Kidney epithelial cell (primary cell): ENCODE measurements at regions not wholly inside any gene's neighbourhood (a gene's known extent, or its start where the extent isn't known, plus 50 kb on each side); places are given as distances from the start of the nearest gene placed in this dataset.
A peak's percentile ranks its signal among the peaks of the same experiment; 100 is the strongest.

Experiments used
- DNase-seq: peaks from one replicate; pipeline ENCODE4 v3.0.0-alpha.2; 2010; ENCODE audit warnings: low read depth
- H3K27me3 ChIP-seq: 2 replicates; pipeline ENCODE4 v1.6.0; 2011; ENCODE audit warnings: low read length; ENCODE audit not compliant: control insufficient read depth, insufficient read depth
- H3K36me3 ChIP-seq: 2 replicates; pipeline ENCODE4 v1.5.1; 2011; ENCODE audit warnings: low read length; ENCODE audit not compliant: control insufficient read depth, insufficient read depth
- H3K4me3 ChIP-seq: 2 replicates; pipeline ENCODE4 v1.5.1; 2011; ENCODE audit warnings: low read depth, mild to moderate bottlenecking, control low read depth, low read length
- TF ChIP-seq, protein P1 (sequence below): IDR thresholded peaks from 2 replicates; pipeline ENCODE4 v1.5.1; 2011; ENCODE audit warnings: mild to moderate bottlenecking, moderate library complexity, low read length, control low read depth, inconsistent platforms; ENCODE audit not compliant: insufficient read depth, poor library complexity, severe bottlenecking

DNA sequence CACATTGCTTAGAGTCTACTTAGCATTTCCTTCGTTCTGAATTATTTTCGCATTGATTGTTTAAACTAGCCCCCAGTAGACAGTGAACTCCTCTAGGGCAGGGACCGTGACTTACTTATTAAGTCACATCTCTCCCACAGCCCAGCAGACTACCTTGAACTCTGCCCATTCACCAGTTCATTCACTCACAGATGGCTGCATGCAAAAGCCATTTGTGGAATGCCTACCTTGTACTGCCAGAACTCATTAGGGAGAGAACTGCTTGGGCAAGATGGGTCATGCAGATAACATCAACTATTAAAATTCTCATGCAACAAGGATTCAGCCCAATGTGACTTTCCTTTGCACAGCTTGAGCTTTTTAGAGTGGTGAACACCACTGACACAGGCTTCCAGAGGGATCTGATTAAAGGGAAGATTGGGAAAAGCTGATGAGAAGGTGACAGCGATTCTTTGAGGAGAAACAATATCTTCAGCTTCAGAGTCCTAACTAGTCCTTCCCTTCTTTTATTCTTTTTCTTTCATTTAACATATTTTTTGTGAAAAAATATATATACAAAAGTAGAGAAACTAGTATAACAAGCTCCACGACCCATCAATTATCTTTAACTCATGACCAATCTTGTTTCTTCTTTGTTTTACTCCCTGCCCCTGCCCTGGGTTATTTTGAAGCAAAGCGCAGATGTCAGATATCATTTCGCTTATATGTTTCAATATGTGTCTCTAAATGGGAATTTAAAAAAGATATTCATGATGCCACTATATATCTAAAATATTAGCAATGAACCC, 273.9 kb downstream of the CDC5L start:
- TF ChIP-seq, protein P1, sequence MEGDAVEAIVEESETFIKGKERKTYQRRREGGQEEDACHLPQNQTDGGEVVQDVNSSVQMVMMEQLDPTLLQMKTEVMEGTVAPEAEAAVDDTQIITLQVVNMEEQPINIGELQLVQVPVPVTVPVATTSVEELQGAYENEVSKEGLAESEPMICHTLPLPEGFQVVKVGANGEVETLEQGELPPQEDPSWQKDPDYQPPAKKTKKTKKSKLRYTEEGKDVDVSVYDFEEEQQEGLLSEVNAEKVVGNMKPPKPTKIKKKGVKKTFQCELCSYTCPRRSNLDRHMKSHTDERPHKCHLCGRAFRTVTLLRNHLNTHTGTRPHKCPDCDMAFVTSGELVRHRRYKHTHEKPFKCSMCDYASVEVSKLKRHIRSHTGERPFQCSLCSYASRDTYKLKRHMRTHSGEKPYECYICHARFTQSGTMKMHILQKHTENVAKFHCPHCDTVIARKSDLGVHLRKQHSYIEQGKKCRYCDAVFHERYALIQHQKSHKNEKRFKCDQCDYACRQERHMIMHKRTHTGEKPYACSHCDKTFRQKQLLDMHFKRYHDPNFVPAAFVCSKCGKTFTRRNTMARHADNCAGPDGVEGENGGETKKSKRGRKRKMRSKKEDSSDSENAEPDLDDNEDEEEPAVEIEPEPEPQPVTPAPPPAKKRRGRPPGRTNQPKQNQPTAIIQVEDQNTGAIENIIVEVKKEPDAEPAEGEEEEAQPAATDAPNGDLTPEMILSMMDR: no peak
- Histone ChIP-seq H3K36me3 (no peaks in the 10 kb centered on the region), H3K4me3 (no peak overlapping the region), H3K27me3 (no peaks in the 10 kb centered on the region)
- DNase-seq: peak; percentile 88

DNA sequence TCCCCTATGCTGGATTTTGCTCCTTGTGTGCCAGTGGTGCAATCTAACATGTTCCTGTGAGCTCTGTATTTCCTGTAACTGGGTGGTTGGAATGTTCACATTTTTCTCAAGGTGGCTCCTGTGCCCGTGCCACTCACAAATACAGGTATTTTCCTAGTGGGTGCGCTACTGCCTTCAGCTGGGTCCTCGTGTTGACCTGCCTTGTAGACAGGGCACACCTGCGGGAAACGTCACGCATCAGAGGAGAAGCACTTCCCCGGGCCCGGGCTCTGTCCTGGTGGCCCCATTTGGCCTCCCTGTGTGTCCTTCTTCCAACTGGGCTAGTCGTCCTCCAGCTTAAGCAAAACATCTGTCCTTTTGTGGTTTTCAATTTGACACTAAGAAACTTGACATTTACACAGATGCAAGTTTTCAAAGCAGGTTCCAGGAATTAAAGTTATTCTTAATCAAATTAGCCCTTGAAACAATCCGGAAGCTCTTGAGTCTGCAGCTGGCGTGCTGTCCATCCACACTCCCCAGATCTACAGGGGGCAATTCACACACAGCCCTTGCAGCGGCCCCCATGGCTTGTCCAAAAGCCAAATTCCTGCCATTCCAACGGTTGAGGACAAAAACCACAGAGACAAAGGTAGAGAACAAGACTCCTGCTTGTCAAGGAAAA, 275.1 kb downstream of the CDC5L start:
- no peaks in the 10 kb centered on the region for H3K36me3 ChIP-seq
- H3K27me3 ChIP-seq: no peaks in the 10 kb centered on the region
- no peak overlapping the region for H3K4me3 ChIP-seq
- peak; percentile 77 for DNase-seq
- TF ChIP-seq, protein P1: no peak

DNA sequence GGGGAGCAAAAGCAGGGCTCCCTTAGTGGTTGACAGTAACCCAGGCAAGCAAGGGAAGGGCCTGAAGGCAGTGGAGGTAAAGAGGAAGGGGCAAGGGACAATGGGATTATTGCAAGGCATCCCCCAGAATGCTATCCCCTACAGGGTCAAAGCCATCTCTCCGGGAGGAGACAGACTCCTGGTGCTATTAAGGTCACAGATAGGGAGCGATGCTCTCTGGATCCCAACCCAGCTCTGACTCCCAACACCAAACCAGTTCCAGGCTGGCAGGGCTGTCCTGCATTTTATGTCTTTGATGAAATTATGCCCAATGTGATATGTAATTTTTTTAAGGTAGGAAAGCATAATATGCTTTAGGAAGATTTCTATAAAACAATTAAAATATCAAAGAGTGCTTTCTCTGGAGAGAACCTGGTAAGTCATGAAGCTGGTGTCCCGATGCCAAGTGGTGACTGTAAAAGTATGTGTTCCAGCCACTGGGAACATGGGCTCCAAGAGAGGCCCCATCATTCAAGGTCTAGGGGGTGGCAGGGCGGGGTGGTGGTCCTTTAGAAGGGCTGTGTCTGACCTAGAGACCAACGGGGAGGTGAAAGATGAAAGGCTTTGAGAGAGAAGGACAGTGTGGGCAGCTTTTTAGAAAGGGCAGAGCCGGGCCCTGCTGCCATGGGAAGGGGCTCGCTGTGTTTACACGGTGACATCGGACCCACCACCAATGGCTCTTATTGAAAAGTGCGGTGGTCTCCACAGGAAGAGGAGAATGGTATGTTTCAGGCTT, 276.5 kb downstream of the CDC5L start:
- no peak for DNase-seq
- Histone ChIP-seq H3K27me3 (no peaks in the 10 kb centered on the region), H3K4me3 (no peak overlapping the region), H3K36me3 (no peaks in the 10 kb centered on the region)
- TF ChIP-seq, protein P1: no peak

DNA sequence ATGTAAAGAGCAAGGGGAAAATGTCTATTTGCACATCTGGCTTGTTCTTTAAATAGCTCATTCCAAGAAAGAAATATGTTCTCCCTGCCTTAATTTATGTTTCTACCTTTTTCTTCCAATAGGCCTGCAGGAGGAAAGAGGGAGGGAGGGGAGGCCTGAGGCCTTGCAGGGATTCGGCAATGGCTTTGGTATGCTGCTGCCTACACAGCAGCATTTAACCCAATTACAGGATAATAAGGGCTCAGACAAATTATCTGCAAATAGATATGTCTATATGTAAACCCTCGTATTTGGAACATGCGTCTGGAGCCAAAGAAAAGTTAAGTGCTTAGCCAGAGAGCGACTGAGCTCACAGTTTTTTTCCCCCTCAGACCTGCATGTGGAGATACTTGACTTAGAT, 277.2 kb downstream of the CDC5L start:
- Histone ChIP-seq H3K4me3 (no peak overlapping the region), H3K27me3 (no peaks in the 10 kb centered on the region), H3K36me3 (no peaks in the 10 kb centered on the region)
- DNase-seq: no peak
- TF ChIP-seq, protein P1: no peak

DNA sequence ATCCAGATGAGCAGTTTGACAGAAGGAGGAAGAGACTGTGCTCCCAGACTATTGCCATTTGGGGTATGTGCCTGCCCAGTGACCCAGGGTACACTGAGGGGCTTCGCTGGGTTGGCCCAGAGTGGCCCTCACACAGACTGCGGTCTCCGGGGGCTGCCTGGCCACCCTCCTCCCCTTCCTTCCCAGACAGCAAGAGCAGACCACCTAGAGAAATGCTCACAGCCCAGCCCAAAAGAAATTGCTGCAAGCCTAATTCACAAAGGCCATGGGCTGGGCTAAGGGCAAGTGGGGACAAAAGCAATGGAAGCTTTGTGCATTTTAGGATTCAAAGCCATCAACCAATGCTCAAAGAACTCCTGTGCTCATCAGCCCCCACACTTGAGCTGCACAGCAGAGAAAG, 277.6 kb downstream of the CDC5L start:
- Histone ChIP-seq H3K27me3 (no peaks in the 10 kb centered on the region), H3K36me3 (no peaks in the 10 kb centered on the region), H3K4me3 (no peak overlapping the region)
- DNase-seq: no peak
- TF ChIP-seq, protein P1: no peak
